ENCODE measurements at regions not wholly inside any gene's neighbourhood (a gene's known extent, or its start where the extent isn't known, plus 50 kb on each side); places are given as distances from the start of the nearest gene placed in this dataset.

- 42 to 68% (median 68%) methylated on average over 27 to 30 of the region's 30 CpGs for WGBS, 3 donors
- H3K36me3 ChIP-seq (ENCODE audit: control insufficient read depth in 3 of 3, insufficient read depth in 2 of 3, low read depth in 1 of 3, low read length in 3 of 3) = peaks cover 0 to 62% (median 0%) of the 10 kb centered on the region in 3 donors
- no peaks in the 10 kb centered on the region for H3K27me3 ChIP-seq (ENCODE audit: control insufficient read depth in 3 of 3, insufficient read depth in 3 of 3, low read length in 3 of 3)
- FAIRE-seq = no peak
- peak overlapping the region in 2 of 3 donors; percentile 52 to 65 for H3K27ac ChIP-seq (ENCODE audit: low read depth in 1 of 3, low read length in 2 of 3)
- H3K4me3 ChIP-seq (ENCODE audit: low read depth in 1 of 3, low read length in 3 of 3) = no peak overlapping the region
- H3K4me1 ChIP-seq (ENCODE audit: control insufficient read depth in 3 of 3, insufficient read depth in 2 of 3, low read depth in 1 of 3, low read length in 2 of 3) = peaks cover 0 to 34% (median 7%) of the 10 kb centered on the region in 3 donors
- peak; percentile 27 to 43 for DNase-seq
- H3K9me3 ChIP-seq (ENCODE audit: control insufficient read depth in 2 of 2, insufficient read depth in 1 of 2, low read depth in 1 of 2, low read length in 1 of 2) = no peaks in the 10 kb centered on the region
Observed at GRCh38 chr12:124506145-124506831, 61.1 kb downstream of the NCOR2 start.

DNA sequence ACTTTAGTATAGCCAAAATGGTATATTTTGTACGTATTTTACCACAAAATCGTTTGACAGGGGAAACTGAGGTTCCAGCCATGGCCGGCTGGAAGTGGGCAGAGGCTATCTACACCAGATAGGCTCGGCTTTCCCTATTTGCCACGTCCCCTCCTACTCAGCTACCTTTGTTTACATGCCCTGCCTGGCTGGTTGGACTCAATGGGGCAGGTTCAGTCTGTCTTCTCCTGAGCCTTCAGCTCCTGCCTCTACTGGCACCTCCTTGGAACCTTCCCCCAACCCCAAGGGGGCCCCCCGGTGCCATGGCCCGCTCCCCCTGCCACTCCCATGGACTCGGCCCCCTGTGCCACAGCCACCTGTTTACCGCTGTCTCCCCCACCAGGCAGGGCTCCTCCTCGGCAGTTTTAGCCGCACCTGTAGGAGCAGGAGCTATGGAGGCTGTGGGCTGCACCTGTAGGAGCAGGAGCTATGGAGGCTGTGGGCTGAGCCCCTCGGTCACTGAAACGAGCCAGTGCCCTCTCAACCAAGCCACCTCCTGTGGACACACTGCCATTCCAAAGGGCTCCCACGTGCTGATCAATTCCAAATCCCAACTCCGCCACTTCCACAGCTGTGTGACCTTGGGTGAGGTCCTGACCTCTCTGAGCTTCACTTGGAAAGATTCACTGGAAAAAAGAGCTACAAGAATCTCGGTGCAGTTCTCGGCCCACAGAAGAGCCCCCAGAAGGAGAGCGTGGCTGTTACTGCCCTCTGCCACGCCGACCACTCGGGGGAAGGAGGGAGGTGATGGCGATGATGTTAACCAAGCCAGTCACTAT lies 62.2 kb downstream of the NCOR2 start:
- no peak overlapping the region for H3K27ac ChIP-seq (ENCODE audit: low read depth in 1 of 3, low read length in 2 of 3)
- DNase-seq (no peak), FAIRE-seq (no peak)
- peaks cover 0 to 43% (median 7%) of the 10 kb centered on the region in 3 donors for H3K4me1 ChIP-seq (ENCODE audit: control insufficient read depth in 3 of 3, insufficient read depth in 2 of 3, low read depth in 1 of 3, low read length in 2 of 3)
- WGBS, 3 donors = 83 to 88% (median 84%) methylated on average over 22 of the region's 22 CpGs
- H3K36me3 ChIP-seq (ENCODE audit: control insufficient read depth in 3 of 3, insufficient read depth in 2 of 3, low read depth in 1 of 3, low read length in 3 of 3) = peaks cover 0 to 59% (median 0%) of the 10 kb centered on the region in 3 donors
- H3K27me3 ChIP-seq (ENCODE audit: control insufficient read depth in 3 of 3, insufficient read depth in 3 of 3, low read length in 3 of 3) = no peaks in the 10 kb centered on the region
- H3K4me3 ChIP-seq (ENCODE audit: low read depth in 1 of 3, low read length in 3 of 3) = no peak overlapping the region
- no peaks in the 10 kb centered on the region for H3K9me3 ChIP-seq (ENCODE audit: control insufficient read depth in 2 of 2, insufficient read depth in 1 of 2, low read depth in 1 of 2, low read length in 1 of 2)

DNA sequence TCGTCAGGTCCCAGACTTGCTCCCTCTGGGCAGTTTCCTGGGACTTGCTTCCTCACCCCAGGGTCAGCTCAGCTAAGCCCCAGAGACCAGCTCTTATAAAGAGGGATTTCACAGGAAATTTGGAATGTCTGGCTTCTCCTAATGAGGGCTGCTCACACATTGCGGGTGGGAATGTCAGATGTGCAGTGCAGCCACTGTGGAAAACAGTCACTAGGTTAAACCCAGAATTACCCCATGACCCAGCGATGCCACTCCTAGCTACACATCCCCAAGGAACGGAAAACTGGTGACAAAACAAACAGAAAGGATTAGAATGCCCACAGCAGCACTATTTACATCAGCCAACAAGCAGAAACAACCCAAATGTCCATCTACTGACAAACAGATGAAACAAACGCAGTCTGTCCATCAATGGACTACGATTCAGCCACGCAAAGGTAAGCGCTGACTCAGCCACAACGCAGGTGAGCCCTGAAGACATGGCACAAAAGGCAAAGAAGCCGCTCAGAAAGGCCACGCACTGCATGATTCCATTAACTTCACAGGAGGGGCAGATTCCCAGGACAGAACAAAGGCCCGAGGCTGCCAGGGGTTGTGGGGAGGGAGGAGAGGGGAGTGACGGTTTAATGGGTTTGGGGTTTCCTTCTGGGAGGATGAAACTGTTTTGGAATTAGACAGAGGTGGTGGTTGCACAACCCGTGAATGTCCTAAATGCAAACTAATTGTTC lies 63.0 kb downstream of the NCOR2 start:
- Histone ChIP-seq H3K9me3 (ENCODE audit: control insufficient read depth in 2 of 2, insufficient read depth in 1 of 2, low read depth in 1 of 2, low read length in 1 of 2) (no peaks in the 10 kb centered on the region), H3K4me1 (ENCODE audit: control insufficient read depth in 3 of 3, insufficient read depth in 2 of 3, low read depth in 1 of 3, low read length in 2 of 3) (peaks cover 0 to 39% (median 4%) of the 10 kb centered on the region in 3 donors), H3K27me3 (ENCODE audit: control insufficient read depth in 3 of 3, insufficient read depth in 3 of 3, low read length in 3 of 3) (no peaks in the 10 kb centered on the region), H3K36me3 (ENCODE audit: control insufficient read depth in 3 of 3, insufficient read depth in 2 of 3, low read depth in 1 of 3, low read length in 3 of 3) (peaks cover 0 to 61% (median 0%) of the 10 kb centered on the region in 3 donors), H3K4me3 (ENCODE audit: low read depth in 1 of 3, low read length in 3 of 3) (no peak overlapping the region), H3K27ac (ENCODE audit: low read depth in 1 of 3, low read length in 2 of 3) (no peak overlapping the region)
- DNase-seq (no peak), FAIRE-seq (no peak)
- WGBS, 3 donors = 80 to 90% (median 86%) methylated on average over 14 of the region's 14 CpGs

- Histone ChIP-seq H3K27ac (ENCODE audit: low read depth in 1 of 3, low read length in 2 of 3) (no peak overlapping the region), H3K4me1 (ENCODE audit: control insufficient read depth in 3 of 3, insufficient read depth in 2 of 3, low read depth in 1 of 3, low read length in 2 of 3) (peaks cover 0 to 46% (median 3%) of the 10 kb centered on the region in 3 donors), H3K27me3 (ENCODE audit: control insufficient read depth in 3 of 3, insufficient read depth in 3 of 3, low read length in 3 of 3) (no peaks in the 10 kb centered on the region), H3K4me3 (ENCODE audit: low read depth in 1 of 3, low read length in 3 of 3) (no peak overlapping the region), H3K9me3 (ENCODE audit: control insufficient read depth in 2 of 2, insufficient read depth in 1 of 2, low read depth in 1 of 2, low read length in 1 of 2) (no peaks in the 10 kb centered on the region), H3K36me3 (ENCODE audit: control insufficient read depth in 3 of 3, insufficient read depth in 2 of 3, low read depth in 1 of 3, low read length in 3 of 3) (peaks cover 0 to 69% (median 0%) of the 10 kb centered on the region in 3 donors)
- 91 to 97% (median 96%) methylated on average over 9 of the region's 9 CpGs for WGBS, 3 donors
- no peak for FAIRE-seq
- no peak for DNase-seq
Observed at GRCh38 chr12:124503305-124503704, 64.1 kb downstream of the NCOR2 start.

- Histone ChIP-seq H3K4me3 (ENCODE audit: low read depth in 1 of 3, low read length in 3 of 3) (no peak overlapping the region), H3K9me3 (ENCODE audit: control insufficient read depth in 2 of 2, insufficient read depth in 1 of 2, low read depth in 1 of 2, low read length in 1 of 2) (no peaks in the 10 kb centered on the region), H3K36me3 (ENCODE audit: control insufficient read depth in 3 of 3, insufficient read depth in 2 of 3, low read depth in 1 of 3, low read length in 3 of 3) (peaks cover 0 to 70% (median 0%) of the 10 kb centered on the region in 3 donors), H3K27me3 (ENCODE audit: control insufficient read depth in 3 of 3, insufficient read depth in 3 of 3, low read length in 3 of 3) (no peaks in the 10 kb centered on the region), H3K27ac (ENCODE audit: low read depth in 1 of 3, low read length in 2 of 3) (no peak overlapping the region), H3K4me1 (ENCODE audit: control insufficient read depth in 3 of 3, insufficient read depth in 2 of 3, low read depth in 1 of 3, low read length in 2 of 3) (peaks cover 0 to 49% (median 0%) of the 10 kb centered on the region in 3 donors)
- DNase-seq (no peak), FAIRE-seq (no peak)
- 89 to 97% (median 90%) methylated on average over 10 of the region's 10 CpGs for WGBS, 3 donors
Observed at GRCh38 chr12:124502379-124502778, 65.0 kb downstream of the NCOR2 start.

- H3K27me3 ChIP-seq (ENCODE audit: control insufficient read depth in 3 of 3, insufficient read depth in 3 of 3, low read length in 3 of 3) = no peaks in the 10 kb centered on the region
- no peaks in the 10 kb centered on the region for H3K9me3 ChIP-seq (ENCODE audit: control insufficient read depth in 2 of 2, insufficient read depth in 1 of 2, low read depth in 1 of 2, low read length in 1 of 2)
- no peak for FAIRE-seq
- 42 to 60% (median 48%) methylated on average over 16 of the region's 16 CpGs for WGBS, 3 donors
- peaks cover 0 to 71% (median 0%) of the 10 kb centered on the region in 3 donors for H3K36me3 ChIP-seq (ENCODE audit: control insufficient read depth in 3 of 3, insufficient read depth in 2 of 3, low read depth in 1 of 3, low read length in 3 of 3)
- no peak overlapping the region for H3K4me3 ChIP-seq (ENCODE audit: low read depth in 1 of 3, low read length in 3 of 3)
- peaks cover 0 to 49% (median 0%) of the 10 kb centered on the region in 3 donors for H3K4me1 ChIP-seq (ENCODE audit: control insufficient read depth in 3 of 3, insufficient read depth in 2 of 3, low read depth in 1 of 3, low read length in 2 of 3)
- DNase-seq = no peak
- no peak overlapping the region for H3K27ac ChIP-seq (ENCODE audit: low read depth in 1 of 3, low read length in 2 of 3)
Observed at GRCh38 chr12:124501827-124502226, 65.6 kb downstream of the NCOR2 start.

GRCh38 chr12:124501112-124501561 lies 66.3 kb downstream of the NCOR2 start:
- no peak for FAIRE-seq
- DNase-seq = no peak
- Histone ChIP-seq H3K36me3 (ENCODE audit: control insufficient read depth in 3 of 3, insufficient read depth in 2 of 3, low read depth in 1 of 3, low read length in 3 of 3) (peaks cover 0 to 73% (median 0%) of the 10 kb centered on the region in 3 donors), H3K4me3 (ENCODE audit: low read depth in 1 of 3, low read length in 3 of 3) (no peak overlapping the region), H3K27me3 (ENCODE audit: control insufficient read depth in 3 of 3, insufficient read depth in 3 of 3, low read length in 3 of 3) (no peaks in the 10 kb centered on the region), H3K27ac (ENCODE audit: low read depth in 1 of 3, low read length in 2 of 3) (no peak overlapping the region), H3K9me3 (ENCODE audit: control insufficient read depth in 2 of 2, insufficient read depth in 1 of 2, low read depth in 1 of 2, low read length in 1 of 2) (no peaks in the 10 kb centered on the region), H3K4me1 (ENCODE audit: control insufficient read depth in 3 of 3, insufficient read depth in 2 of 3, low read depth in 1 of 3, low read length in 2 of 3) (peaks cover 0 to 42% (median 0%) of the 10 kb centered on the region in 3 donors)
- 80 to 85% (median 83%) methylated on average over 16 to 17 of the region's 17 CpGs for WGBS, 3 donors

- H3K27ac ChIP-seq (ENCODE audit: low read depth in 1 of 3, low read length in 2 of 3) = no peak overlapping the region
- WGBS, 3 donors = 91 to 94% (median 92%) methylated on average over 10 to 11 of the region's 11 CpGs
- H3K36me3 ChIP-seq (ENCODE audit: control insufficient read depth in 3 of 3, insufficient read depth in 2 of 3, low read depth in 1 of 3, low read length in 3 of 3) = peaks cover 0 to 74% (median 0%) of the 10 kb centered on the region in 3 donors
- H3K4me3 ChIP-seq (ENCODE audit: low read depth in 1 of 3, low read length in 3 of 3) = no peak overlapping the region
- H3K4me1 ChIP-seq (ENCODE audit: control insufficient read depth in 3 of 3, insufficient read depth in 2 of 3, low read depth in 1 of 3, low read length in 2 of 3) = peaks cover 0 to 40% (median 0%) of the 10 kb centered on the region in 3 donors
- H3K9me3 ChIP-seq (ENCODE audit: control insufficient read depth in 2 of 2, insufficient read depth in 1 of 2, low read depth in 1 of 2, low read length in 1 of 2) = no peaks in the 10 kb centered on the region
- H3K27me3 ChIP-seq (ENCODE audit: control insufficient read depth in 3 of 3, insufficient read depth in 3 of 3, low read length in 3 of 3) = no peaks in the 10 kb centered on the region
- DNase-seq = no peak
- FAIRE-seq = no peak
Observed at GRCh38 chr12:124499898-124500244, 67.5 kb downstream of the NCOR2 start.
